GM23338 (cell line): ENCODE measurements at regions not wholly inside any gene's neighbourhood (a gene's known extent, or its start where the extent isn't known, plus 50 kb on each side); places are given as distances from the start of the nearest gene placed in this dataset.
A peak's percentile ranks its signal among the peaks of the same experiment; 100 is the strongest.

ENCODE experiments used
- ATAC-seq: fragments of 200-7000 bp; cut with Tn5 transposase; 3 replicates; pipeline ENCODE4 v1.9.1; 2020
- DNase-seq: peaks from one replicate; pipeline ENCODE4 v3.0.0-alpha.2; 2015; ENCODE audit warnings: low spot score
- H2AFZ ChIP-seq: fragments of 200-600 bp; sonication (generic); 2 replicates; pipeline ENCODE4 v1.8.0; 2016; ENCODE audit warnings: antibody characterized with exemption, mild to moderate bottlenecking, moderate library complexity
- H3F3A ChIP-seq: fragments of 200-600 bp; sonication (generic); replicated peaks from 2 replicates; pipeline ENCODE4 v1.8.0; 2017; ENCODE audit warnings: antibody characterized with exemption, mixed run types, low read depth
- H3K27ac ChIP-seq: fragments of 200-600 bp; sonication (generic); 2 replicates; pipeline ENCODE4 v1.6.1; 2016; ENCODE audit warnings: low read depth
- H3K27me3 ChIP-seq: fragments of 200-600 bp; sonication (generic); 2 replicates; pipeline ENCODE4 v1.8.0; 2016; ENCODE audit warnings: mild to moderate bottlenecking, mixed run types, moderate library complexity; ENCODE audit not compliant: insufficient read depth
- H3K36me3 ChIP-seq: fragments of 200-600 bp; sonication (generic); 2 replicates; pipeline ENCODE4 v1.8.0; 2016; ENCODE audit warnings: mild to moderate bottlenecking; ENCODE audit not compliant: insufficient read depth
- H3K4me1 ChIP-seq: fragments of 200-600 bp; sonication (generic); 2 replicates; pipeline ENCODE4 v1.8.0; 2016; ENCODE audit warnings: mild to moderate bottlenecking, moderate library complexity; ENCODE audit not compliant: insufficient read depth
- H3K4me2 ChIP-seq: fragments of 200-600 bp; sonication (generic); 2 replicates; pipeline ENCODE4 v1.7.1; 2017; ENCODE audit warnings: mixed run types
- H3K4me3 ChIP-seq: fragments of 200-600 bp; sonication (generic); 2 replicates; pipeline ENCODE4 v1.6.1; 2016; ENCODE audit warnings: mixed run types
- H3K79me2 ChIP-seq: fragments of 200-600 bp; sonication (generic); replicated peaks from 2 replicates; pipeline ENCODE4 v1.8.0; 2017; ENCODE audit warnings: mild to moderate bottlenecking; ENCODE audit not compliant: insufficient read depth
- H3K9me2 ChIP-seq: fragments of 200-600 bp; sonication (generic); 2 replicates; pipeline ENCODE4 v1.8.0; 2017; ENCODE audit not compliant: insufficient read depth
- H4K20me1 ChIP-seq: fragments of 200-600 bp; sonication (generic); replicated peaks from 2 replicates; pipeline ENCODE4 v1.8.0; 2017; ENCODE audit warnings: mild to moderate bottlenecking; ENCODE audit not compliant: insufficient read depth
- H3K27ac Mint-ChIP-seq: 2 replicates; pipeline ENCODE4 v1.8.0; 2020; ENCODE audit warnings: inconsistent platforms, mild to moderate bottlenecking, moderate library complexity, mixed read lengths
- H3K27me3 Mint-ChIP-seq: 3 replicates; pipeline ENCODE4 v1.8.0; 2022; ENCODE audit warnings: low read depth, mild to moderate bottlenecking, moderate library complexity, mixed read lengths, inconsistent platforms; ENCODE audit not compliant: insufficient read depth, poor library complexity
- H3K36me3 Mint-ChIP-seq: 3 replicates; pipeline ENCODE4 v1.8.0; 2021; ENCODE audit warnings: low read depth, mild to moderate bottlenecking, inconsistent platforms, moderate library complexity, mixed read lengths
- H3K4me1 Mint-ChIP-seq: 3 replicates; pipeline ENCODE4 v1.8.0; 2020; ENCODE audit warnings: mild to moderate bottlenecking, inconsistent platforms, mixed read lengths
- H3K4me3 Mint-ChIP-seq: 3 replicates; pipeline ENCODE4 v1.8.0; 2021; ENCODE audit warnings: moderate library complexity, mild to moderate bottlenecking, inconsistent platforms, mixed read lengths
- H3K9me3 Mint-ChIP-seq: 3 replicates; pipeline ENCODE4 v1.8.0; 2020; ENCODE audit warnings: moderate library complexity, mild to moderate bottlenecking, inconsistent platforms, mixed read lengths
- CTCF ChIP-seq, 2 experiments: fragments of 200-600 bp in 1 of 2; sonication (generic) in 1 of 2; conservative IDR thresholded peaks; 2 replicates each; pipeline versions ENCODE4 v1.5.1 to v1.6.1; 2016 to 2017; ENCODE audit warnings: antibody characterized with exemption in 2 of 2, low read depth in 2 of 2, mild to moderate bottlenecking in 2 of 2, moderate library complexity in 1 of 2
- EZH2 ChIP-seq: fragments of 200-600 bp; sonication (generic); IDR thresholded peaks from one replicate; pipeline ENCODE4 v1.8.0; 2017; ENCODE audit warnings: antibody characterized with exemption, mild to moderate bottlenecking, low read depth; ENCODE audit not compliant: unreplicated experiment
- EZH2phosphoT487 ChIP-seq: fragments of 200-600 bp; sonication (generic); IDR thresholded peaks from one replicate; pipeline ENCODE4 v1.8.1; 2018; ENCODE audit warnings: antibody characterized with exemption; ENCODE audit not compliant: unreplicated experiment
- NANOG ChIP-seq: IDR thresholded peaks from 2 replicates; pipeline ENCODE4 v1.6.1; 2016; ENCODE audit warnings: antibody characterized with exemption, borderline replicate concordance
- POLR2AphosphoS5 ChIP-seq: IDR thresholded peaks from 2 replicates; pipeline ENCODE4 v1.6.1; 2016; ENCODE audit warnings: antibody characterized with exemption, low read depth
- TF ChIP-seq, protein P1 (sequence below): IDR thresholded peaks from one replicate; pipeline ENCODE4 v1.6.1; 2018; ENCODE audit warnings: antibody characterized with exemption; ENCODE audit not compliant: unreplicated experiment

DNA sequence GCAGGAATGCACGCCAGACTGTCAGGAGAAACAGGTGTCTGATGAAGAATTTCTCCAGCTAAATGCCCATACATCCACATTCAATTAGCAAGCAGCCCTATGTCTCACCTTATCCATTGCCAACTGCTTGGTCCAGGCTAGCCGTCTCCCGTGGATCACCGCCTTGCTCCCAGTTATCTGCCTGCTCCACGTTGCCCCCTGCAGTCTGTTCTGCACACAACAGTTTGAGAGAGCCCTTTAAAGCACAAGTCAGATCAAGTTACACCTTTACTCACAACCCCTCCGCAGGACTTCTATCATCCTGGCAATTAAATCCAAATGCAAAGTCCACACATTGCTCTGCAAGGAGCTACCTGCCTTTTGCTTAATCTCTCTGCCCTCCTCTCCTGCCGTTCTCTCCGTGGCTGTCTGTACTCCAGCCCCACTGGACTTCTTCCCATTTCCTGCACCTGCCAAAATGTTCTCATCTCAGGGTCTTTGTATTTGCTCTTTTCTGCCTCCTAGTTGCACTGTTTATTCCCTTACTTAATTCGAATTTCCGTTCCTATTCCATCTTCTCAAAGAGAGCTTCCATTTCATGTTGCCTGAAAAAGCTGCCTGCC lies 185.3 kb upstream of the LARGE1 start:
- H3K9me2 ChIP-seq = no peaks in the 10 kb centered on the region
- TF ChIP-seq, protein P1, sequence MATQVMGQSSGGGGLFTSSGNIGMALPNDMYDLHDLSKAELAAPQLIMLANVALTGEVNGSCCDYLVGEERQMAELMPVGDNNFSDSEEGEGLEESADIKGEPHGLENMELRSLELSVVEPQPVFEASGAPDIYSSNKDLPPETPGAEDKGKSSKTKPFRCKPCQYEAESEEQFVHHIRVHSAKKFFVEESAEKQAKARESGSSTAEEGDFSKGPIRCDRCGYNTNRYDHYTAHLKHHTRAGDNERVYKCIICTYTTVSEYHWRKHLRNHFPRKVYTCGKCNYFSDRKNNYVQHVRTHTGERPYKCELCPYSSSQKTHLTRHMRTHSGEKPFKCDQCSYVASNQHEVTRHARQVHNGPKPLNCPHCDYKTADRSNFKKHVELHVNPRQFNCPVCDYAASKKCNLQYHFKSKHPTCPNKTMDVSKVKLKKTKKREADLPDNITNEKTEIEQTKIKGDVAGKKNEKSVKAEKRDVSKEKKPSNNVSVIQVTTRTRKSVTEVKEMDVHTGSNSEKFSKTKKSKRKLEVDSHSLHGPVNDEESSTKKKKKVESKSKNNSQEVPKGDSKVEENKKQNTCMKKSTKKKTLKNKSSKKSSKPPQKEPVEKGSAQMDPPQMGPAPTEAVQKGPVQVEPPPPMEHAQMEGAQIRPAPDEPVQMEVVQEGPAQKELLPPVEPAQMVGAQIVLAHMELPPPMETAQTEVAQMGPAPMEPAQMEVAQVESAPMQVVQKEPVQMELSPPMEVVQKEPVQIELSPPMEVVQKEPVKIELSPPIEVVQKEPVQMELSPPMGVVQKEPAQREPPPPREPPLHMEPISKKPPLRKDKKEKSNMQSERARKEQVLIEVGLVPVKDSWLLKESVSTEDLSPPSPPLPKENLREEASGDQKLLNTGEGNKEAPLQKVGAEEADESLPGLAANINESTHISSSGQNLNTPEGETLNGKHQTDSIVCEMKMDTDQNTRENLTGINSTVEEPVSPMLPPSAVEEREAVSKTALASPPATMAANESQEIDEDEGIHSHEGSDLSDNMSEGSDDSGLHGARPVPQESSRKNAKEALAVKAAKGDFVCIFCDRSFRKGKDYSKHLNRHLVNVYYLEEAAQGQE = no peak
- peak; percentile 76 to 90 for TF ChIP-seq CTCF (conservative IDR thresholded peaks at IDR 0.05; ENCODE audit: low read depth in 2 of 2)
- H3K27ac Mint-ChIP-seq = no peak overlapping the region
- peak overlapping the region; percentile 67 for H3K4me2 ChIP-seq
- no peak overlapping the region for H3K27ac ChIP-seq
- no peaks in the 10 kb centered on the region for H3K27me3 ChIP-seq
- no peaks in the 10 kb centered on the region for H3K36me3 Mint-ChIP-seq
- H2AFZ ChIP-seq = 0 out of 2 replicates have a peak overlapping the region, but pooled peaks have one; percentile 2
- peaks cover 2% of the 10 kb centered on the region for H3K27me3 Mint-ChIP-seq
- no peaks in the 10 kb centered on the region for H3K79me2 ChIP-seq
- H3K9me3 Mint-ChIP-seq = peaks cover 18% of the 10 kb centered on the region; the same call in 2 of the 3 replicates
- H3K4me3 ChIP-seq = peak overlapping the region; percentile 18; the same call in 1 of the 2 replicates
- no peaks in the 10 kb centered on the region for H3K36me3 ChIP-seq
- ATAC-seq (peak; percentile 97), DNase-seq (peak; percentile 88)
- no peaks in the 10 kb centered on the region for H4K20me1 ChIP-seq
- H3K4me1 Mint-ChIP-seq = peaks cover 10% of the 10 kb centered on the region
- H3K4me1 ChIP-seq = peaks cover 4% of the 10 kb centered on the region
- no peaks in the 10 kb centered on the region for H3F3A ChIP-seq
- H3K4me3 Mint-ChIP-seq = peak overlapping the region; percentile 35

GRCh38 chr22:34108168-34108567 lies 187.9 kb upstream of the LARGE1 start:
- Histone ChIP-seq H3K36me3 (no peaks in the 10 kb centered on the region), H3K4me3 (no peak overlapping the region), H3K79me2 (no peaks in the 10 kb centered on the region), H3K4me2 (no peak overlapping the region), H3K27me3 (no peaks in the 10 kb centered on the region), H3K4me1 (peaks cover 4% of the 10 kb centered on the region), H2AFZ (no peak overlapping the region), H3F3A (no peaks in the 10 kb centered on the region), H3K9me2 (no peaks in the 10 kb centered on the region), H3K27ac (no peak overlapping the region), H4K20me1 (no peaks in the 10 kb centered on the region)
- DNase-seq (no peak), ATAC-seq (no peak)
- peaks cover 10% of the 10 kb centered on the region for H3K4me1 Mint-ChIP-seq
- H3K27me3 Mint-ChIP-seq = peaks cover 9% of the 10 kb centered on the region
- H3K27ac Mint-ChIP-seq = no peak overlapping the region
- H3K9me3 Mint-ChIP-seq = peaks cover 8% of the 10 kb centered on the region; the same call in 1 of the 3 replicates
- H3K36me3 Mint-ChIP-seq = no peaks in the 10 kb centered on the region
- no peak overlapping the region for H3K4me3 Mint-ChIP-seq
- no peak for TF ChIP-seq NANOG
- TF ChIP-seq EZH2phosphoT487 = no peak
- no peak for TF ChIP-seq POLR2AphosphoS5
- TF ChIP-seq CTCF (conservative IDR thresholded peaks at IDR 0.05; ENCODE audit: low read depth in 2 of 2) = no peak
- TF ChIP-seq, protein P1 = no peak
- no peak for TF ChIP-seq EZH2
